Nephron progenitor cell (in vitro differentiated cells): ENCODE measurements at regions not wholly inside any gene's neighbourhood (a gene's known extent, or its start where the extent isn't known, plus 50 kb on each side); places are given as distances from the start of the nearest gene placed in this dataset.
"Not testable (repeated sequence)": the region's sequence is repeated elsewhere in the genome, so short reads cannot be mapped to it uniquely, and the experiment has no call there.

Source experiments
- DNase-seq: peaks from one replicate; pipeline ENCODE4 v3.0.0; 2021
- H3K27ac Mint-ChIP-seq: 2 replicates; pipeline ENCODE4 v1.8.0; 2021; ENCODE audit warnings: mild to moderate bottlenecking, moderate library complexity, mixed read lengths
- H3K27me3 Mint-ChIP-seq: 2 replicates; pipeline ENCODE4 v1.8.0; 2021; ENCODE audit warnings: mild to moderate bottlenecking, low read depth, mixed read lengths; ENCODE audit not compliant: poor library complexity
- H3K36me3 Mint-ChIP-seq: 2 replicates; pipeline ENCODE4 v1.8.0; 2021; ENCODE audit warnings: low read depth, mixed read lengths
- H3K4me1 Mint-ChIP-seq: 2 replicates; pipeline ENCODE4 v1.8.0; 2021; ENCODE audit warnings: mixed read lengths
- H3K4me3 Mint-ChIP-seq: 2 replicates; pipeline ENCODE4 v1.8.0; 2021; ENCODE audit warnings: mild to moderate bottlenecking, moderate library complexity, mixed read lengths
- H3K9me3 Mint-ChIP-seq: 2 replicates; pipeline ENCODE4 v1.8.0; 2021; ENCODE audit warnings: mild to moderate bottlenecking, moderate library complexity, mixed read lengths
- CTCF ChIP-seq: fragments of 200-600 bp; sonication (generic); IDR thresholded peaks from 2 replicates; pipeline ENCODE4 v1.5.0; 2021; ENCODE audit warnings: antibody characterized with exemption

GRCh38 chr4:181845617-181846016, 397.6 kb upstream of the TENM3 start:
- Mint-ChIP-seq H3K4me3 (no peak overlapping the region), H3K36me3 (no peaks in the 10 kb centered on the region), H3K4me1 (no peaks in the 10 kb centered on the region), H3K9me3 (peaks cover 1% of the 10 kb centered on the region), H3K27me3 (peaks cover 10% of the 10 kb centered on the region), H3K27ac (no peak overlapping the region)
- no peak for DNase-seq
- TF ChIP-seq CTCF = no peak

GRCh38 chr4:181846934-181847333, 396.3 kb upstream of the TENM3 start:
- no peak for DNase-seq
- peaks cover 10% of the 10 kb centered on the region for H3K27me3 Mint-ChIP-seq
- TF ChIP-seq CTCF = no peak
- H3K36me3 Mint-ChIP-seq = no peaks in the 10 kb centered on the region
- H3K4me3 Mint-ChIP-seq = no peak overlapping the region
- no peaks in the 10 kb centered on the region for H3K4me1 Mint-ChIP-seq
- no peak overlapping the region for H3K27ac Mint-ChIP-seq
- no peaks in the 10 kb centered on the region for H3K9me3 Mint-ChIP-seq

- H3K4me3 Mint-ChIP-seq = no peak overlapping the region
- peaks cover 10% of the 10 kb centered on the region for H3K27me3 Mint-ChIP-seq
- no peaks in the 10 kb centered on the region for H3K4me1 Mint-ChIP-seq
- no peaks in the 10 kb centered on the region for H3K9me3 Mint-ChIP-seq
- no peak overlapping the region for H3K27ac Mint-ChIP-seq
- H3K36me3 Mint-ChIP-seq = no peaks in the 10 kb centered on the region
- DNase-seq = no peak
- no peak for TF ChIP-seq CTCF
Measured at GRCh38 chr4:181848357-181848756, 394.8 kb upstream of the TENM3 start.

GRCh38 chr4:181849472-181849871, 393.7 kb upstream of the TENM3 start:
- Mint-ChIP-seq H3K9me3 (no peaks in the 10 kb centered on the region), H3K4me1 (no peaks in the 10 kb centered on the region), H3K27me3 (peaks cover 10% of the 10 kb centered on the region), H3K36me3 (no peaks in the 10 kb centered on the region), H3K27ac (no peak overlapping the region), H3K4me3 (no peak overlapping the region)
- DNase-seq = no peak
- no peak for TF ChIP-seq CTCF

GRCh38 chr4:181853881-181854511, 389.2 kb upstream of the TENM3 start:
- Mint-ChIP-seq H3K27ac (no peak overlapping the region), H3K9me3 (no peaks in the 10 kb centered on the region), H3K36me3 (no peaks in the 10 kb centered on the region), H3K4me1 (peaks cover 15% of the 10 kb centered on the region), H3K27me3 (peaks cover 19% of the 10 kb centered on the region), H3K4me3 (no peak overlapping the region)
- no peak for TF ChIP-seq CTCF
- DNase-seq = no peak

- TF ChIP-seq CTCF = no peak
- Mint-ChIP-seq H3K4me1 (peaks cover 15% of the 10 kb centered on the region), H3K9me3 (no peaks in the 10 kb centered on the region), H3K27me3 (peaks cover 8% of the 10 kb centered on the region), H3K27ac (no peak overlapping the region), H3K4me3 (no peak overlapping the region), H3K36me3 (no peaks in the 10 kb centered on the region)
- no peak for DNase-seq
Measured at GRCh38 chr4:181855307-181855706, 387.9 kb upstream of the TENM3 start.

- H3K4me3 Mint-ChIP-seq, H3K27ac Mint-ChIP-seq, H3K27me3 Mint-ChIP-seq, H3K36me3 Mint-ChIP-seq, DNase-seq, H3K9me3 Mint-ChIP-seq: not testable (repeated sequence)
- peaks cover 15% of the 10 kb centered on the region for H3K4me1 Mint-ChIP-seq
Measured at GRCh38 chr4:181857471-181857870, 385.7 kb upstream of the TENM3 start.
